HFFc6 (cell line): ENCODE measurements at regions not wholly inside any gene's neighbourhood (a gene's known extent, or its start where the extent isn't known, plus 50 kb on each side); places are given as distances from the start of the nearest gene placed in this dataset.

Experiments used
- DNase-seq: peaks from one replicate; pipeline ENCODE4 v3.0.0-alpha.2; 2018
- H3K27ac Mint-ChIP-seq: 2 replicates; pipeline ENCODE4 v1.8.0; 2020; ENCODE audit warnings: mild to moderate bottlenecking, mixed read lengths
- H3K27me3 Mint-ChIP-seq: 2 replicates; pipeline ENCODE4 v1.8.0; 2021; ENCODE audit warnings: mild to moderate bottlenecking, moderate library complexity, mixed read lengths; ENCODE audit not compliant: insufficient read depth
- H3K36me3 Mint-ChIP-seq: 2 replicates; pipeline ENCODE4 v1.8.0; 2021; ENCODE audit warnings: low read depth, mixed read lengths
- H3K4me1 Mint-ChIP-seq: 2 replicates; pipeline ENCODE4 v1.8.0; 2020; ENCODE audit warnings: low read depth, mixed read lengths
- H3K4me3 Mint-ChIP-seq: 2 replicates; pipeline ENCODE4 v1.8.0; 2020; ENCODE audit warnings: mild to moderate bottlenecking, moderate library complexity, mixed read lengths
- H3K9me3 Mint-ChIP-seq: 2 replicates; pipeline ENCODE4 v1.8.0; 2020; ENCODE audit warnings: mild to moderate bottlenecking, mixed read lengths
- CTCF ChIP-seq: fragments of 200-600 bp; sonication (generic); IDR thresholded peaks from 2 replicates; pipeline ENCODE4 v1.5.0; 2021; ENCODE audit warnings: antibody characterized with exemption, mild to moderate bottlenecking

- no peak overlapping the region for H3K27ac Mint-ChIP-seq
- DNase-seq: no peak
- no peaks in the 10 kb centered on the region for H3K4me1 Mint-ChIP-seq
- no peak for TF ChIP-seq CTCF
- no peaks in the 10 kb centered on the region for H3K36me3 Mint-ChIP-seq
- no peaks in the 10 kb centered on the region for H3K27me3 Mint-ChIP-seq
- no peak overlapping the region for H3K4me3 Mint-ChIP-seq
- peaks cover 29% of the 10 kb centered on the region for H3K9me3 Mint-ChIP-seq
These were observed 353.7 kb downstream of the GASK1B start for GRCh38 chr4:157818946-157819692.

GRCh38 chr4:157810137-157810774 is 362.6 kb downstream of the GASK1B start:
- no peak for DNase-seq
- no peak overlapping the region for H3K4me3 Mint-ChIP-seq
- no peak for TF ChIP-seq CTCF
- no peaks in the 10 kb centered on the region; the same call in 1 of the 2 replicates for H3K36me3 Mint-ChIP-seq
- peaks cover 14% of the 10 kb centered on the region for H3K9me3 Mint-ChIP-seq
- no peak overlapping the region for H3K27ac Mint-ChIP-seq
- no peaks in the 10 kb centered on the region for H3K27me3 Mint-ChIP-seq
- no peaks in the 10 kb centered on the region for H3K4me1 Mint-ChIP-seq

GRCh38 chr4:157808796-157809383 is 363.9 kb downstream of the GASK1B start:
- no peaks in the 10 kb centered on the region; the same call in 1 of the 2 replicates for H3K36me3 Mint-ChIP-seq
- TF ChIP-seq CTCF: no peak
- no peak overlapping the region for H3K27ac Mint-ChIP-seq
- DNase-seq: no peak
- H3K4me3 Mint-ChIP-seq: no peak overlapping the region
- H3K27me3 Mint-ChIP-seq: no peaks in the 10 kb centered on the region
- H3K9me3 Mint-ChIP-seq: peaks cover 14% of the 10 kb centered on the region
- H3K4me1 Mint-ChIP-seq: no peaks in the 10 kb centered on the region

- Mint-ChIP-seq H3K27ac (no peak overlapping the region), H3K4me3 (no peak overlapping the region), H3K27me3 (no peaks in the 10 kb centered on the region; the same call in 1 of the 2 replicates), H3K36me3 (no peaks in the 10 kb centered on the region), H3K4me1 (no peaks in the 10 kb centered on the region), H3K9me3 (peaks cover 19% of the 10 kb centered on the region)
- TF ChIP-seq CTCF: no peak
- DNase-seq: no peak
These were observed 366.6 kb downstream of the GASK1B start for GRCh38 chr4:157806184-157806583.

- peaks cover 19% of the 10 kb centered on the region; the same call in 1 of the 2 replicates for H3K9me3 Mint-ChIP-seq
- H3K4me1 Mint-ChIP-seq: no peaks in the 10 kb centered on the region
- no peak overlapping the region for H3K27ac Mint-ChIP-seq
- no peak overlapping the region for H3K4me3 Mint-ChIP-seq
- DNase-seq: no peak
- TF ChIP-seq CTCF: no peak
- no peaks in the 10 kb centered on the region for H3K36me3 Mint-ChIP-seq
- H3K27me3 Mint-ChIP-seq: no peaks in the 10 kb centered on the region; the same call in 1 of the 2 replicates
These were observed 367.8 kb downstream of the GASK1B start for GRCh38 chr4:157804986-157805385.
